GM21717 (cell line): ENCODE measurements at regions not wholly inside any gene's neighbourhood (a gene's known extent, or its start where the extent isn't known, plus 50 kb on each side); places are given as distances from the start of the nearest gene placed in this dataset.
"Not testable (repeated sequence)": the region's sequence is repeated elsewhere in the genome, so short reads cannot be mapped to it uniquely, and the experiment has no call there.

ENCODE experiments used
- ATAC-seq: cut with Tn5 transposase; IDR thresholded peaks from one replicate; pipeline ENCODE4 v1.9.1; 2021; ENCODE audit warnings: mild to moderate bottlenecking, moderate library complexity; ENCODE audit not compliant: unreplicated experiment

GRCh38 chr12:86660488-86661147, 404.4 kb upstream of the MGAT4C start:
- ATAC-seq = no peak

- no peak for ATAC-seq
Observed at GRCh38 chr12:86659985-86660384, 403.8 kb upstream of the MGAT4C start.

- ATAC-seq = no peak
Observed at GRCh38 chr12:86658303-86658702, 402.1 kb upstream of the MGAT4C start.

- ATAC-seq = no peak
Observed at GRCh38 chr12:86647800-86648199, 391.6 kb upstream of the MGAT4C start.

- no peak for ATAC-seq
Observed at GRCh38 chr12:86634456-86635410, 378.5 kb upstream of the MGAT4C start.

GRCh38 chr12:86627001-86627400, 370.8 kb upstream of the MGAT4C start:
- ATAC-seq = no peak

- no peak for ATAC-seq
Observed at GRCh38 chr12:86623267-86623666, 367.1 kb upstream of the MGAT4C start.

- ATAC-seq = no peak
Observed at GRCh38 chr12:86621957-86622356, 365.8 kb upstream of the MGAT4C start.

GRCh38 chr12:86613311-86613710, 357.1 kb upstream of the MGAT4C start:
- ATAC-seq = no peak

GRCh38 chr12:86608638-86609037, 352.4 kb upstream of the MGAT4C start:
- ATAC-seq = no peak

- ATAC-seq = no peak
Observed at GRCh38 chr12:86601550-86602308, 345.5 kb upstream of the MGAT4C start.

GRCh38 chr12:86600664-86601231, 344.6 kb upstream of the MGAT4C start:
- ATAC-seq = no peak

GRCh38 chr12:86597431-86597830, 341.2 kb upstream of the MGAT4C start:
- no peak for ATAC-seq

- ATAC-seq = no peak
Observed at GRCh38 chr12:86590296-86590695, 334.1 kb upstream of the MGAT4C start.

GRCh38 chr12:86574143-86574542, 318.0 kb upstream of the MGAT4C start:
- ATAC-seq = no peak

- ATAC-seq = no peak
Observed at GRCh38 chr12:86572455-86572854, 316.3 kb upstream of the MGAT4C start.

- ATAC-seq = no peak
Observed at GRCh38 chr12:86565038-86565437, 308.8 kb upstream of the MGAT4C start.

- not testable (repeated sequence) for ATAC-seq
Observed at GRCh38 chr12:86555491-86555890, 299.3 kb upstream of the MGAT4C start.

- no peak for ATAC-seq
Observed at GRCh38 chr12:86551146-86551571, 295.0 kb upstream of the MGAT4C start.

- ATAC-seq = no peak
Observed at GRCh38 chr12:86550218-86551145, 294.3 kb upstream of the MGAT4C start.
